Sciatic nerve (tissue), 2 donors: ENCODE measurements at regions not wholly inside any gene's neighbourhood (a gene's known extent, or its start where the extent isn't known, plus 50 kb on each side); places are given as distances from the start of the nearest gene placed in this dataset.
"Not testable (repeated sequence)": the region's sequence is repeated elsewhere in the genome, so short reads cannot be mapped to it uniquely, and the experiment has no call there.

ENCODE experiments used
- ATAC-seq: fragments of 200-7000 bp; cut with Tn5 transposase; one replicate; pipeline ENCODE4 v1.9.1; 2020; ENCODE audit warnings: mild to moderate bottlenecking, moderate library complexity
- DNase-seq: peaks from one replicate; pipeline ENCODE4 v3.0.0-alpha.2; 2020; ENCODE audit warnings: low spot score
- intact Hi-C: fragments of 100-400 bp; cut with DNase I; formaldehyde crosslinking; loops from one replicate; pipeline ENCODE4 v1.14.2; 2022
- donor health status: DM: no; HTN: no; CAD: no.
- donor health status: DM: no; HTN: no; CAD: no.

DNA sequence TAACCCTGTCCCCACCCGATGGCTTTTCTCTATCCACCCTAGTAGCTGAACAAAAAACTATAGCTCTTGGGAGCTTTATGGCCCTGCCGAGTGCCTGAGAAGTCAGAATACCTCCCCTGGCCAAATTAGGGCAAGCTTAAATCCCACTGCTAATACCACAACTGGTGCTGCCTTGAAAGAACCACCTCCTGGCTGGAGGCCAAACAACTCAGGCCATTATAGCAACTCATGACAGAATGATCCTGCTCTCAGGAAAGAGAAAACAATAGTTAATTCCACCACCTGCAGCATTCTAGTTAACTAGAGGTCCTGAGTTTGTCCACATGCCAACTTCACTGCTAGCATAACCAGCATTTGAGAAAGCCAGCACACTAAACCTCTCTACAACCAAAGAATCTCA, 123.2 kb downstream of the RTP4 start:
- intact Hi-C loops = no loop called here
- DNase-seq (no peak), ATAC-seq (no peak)

DNA sequence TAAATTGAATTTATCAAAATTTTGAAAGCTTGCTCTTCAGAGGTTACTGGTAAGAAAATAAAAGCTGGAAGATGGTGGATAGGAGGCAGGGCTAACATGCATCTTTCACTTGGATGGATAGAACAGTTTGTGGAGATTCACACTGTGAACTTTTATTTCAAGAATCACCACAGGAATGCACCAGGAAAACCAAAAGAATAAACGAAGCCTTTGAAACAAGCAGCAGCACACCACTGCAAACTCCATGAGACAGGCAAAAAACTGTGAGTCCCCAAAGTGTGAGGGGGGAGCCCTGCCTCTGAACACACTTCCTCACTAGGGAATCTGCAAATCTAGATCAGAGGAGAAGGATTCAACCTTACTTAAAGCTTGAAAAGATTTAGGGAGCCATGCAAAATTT, 122.2 kb downstream of the RTP4 start:
- DNase-seq (no peak), ATAC-seq (no peak)
- intact Hi-C loops = no loop called here

DNA sequence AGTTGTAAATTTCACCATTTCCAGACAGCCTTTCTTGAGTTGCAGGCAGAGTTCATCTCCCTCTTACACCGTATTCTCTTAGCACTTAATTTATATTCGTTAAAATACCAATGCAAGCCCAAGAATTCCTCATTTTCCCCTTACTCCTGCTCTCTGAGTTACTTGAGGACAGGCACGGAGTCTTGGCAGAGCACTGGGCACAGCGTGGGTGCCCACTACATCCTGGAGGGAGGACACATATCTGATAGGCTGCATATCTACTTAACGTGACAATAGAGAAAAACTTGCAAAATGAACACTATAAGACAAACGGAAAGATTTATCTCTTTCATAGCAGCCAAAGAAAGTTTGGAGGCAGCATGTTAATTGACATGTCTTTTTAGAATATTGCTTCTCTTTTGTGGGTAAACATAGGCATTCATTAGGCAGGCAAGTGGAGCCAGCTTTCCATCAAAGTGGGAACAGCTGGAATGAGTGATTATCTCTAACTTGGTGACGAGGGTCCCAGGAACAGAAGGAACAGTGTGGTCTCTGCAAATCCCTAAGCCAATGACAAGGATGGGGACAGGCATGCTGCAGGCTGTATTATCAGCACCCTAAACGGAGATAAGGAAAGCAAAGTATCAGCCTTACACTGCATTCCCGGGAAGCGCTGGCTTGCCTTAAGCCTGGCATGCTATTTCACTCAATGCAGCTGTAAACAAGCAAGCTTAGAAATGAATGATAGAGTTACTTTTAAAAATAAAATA, 116.5 kb downstream of the RTP4 start:
- ATAC-seq (no peak), DNase-seq (no peak)
- intact Hi-C loops = no loop called here

DNA sequence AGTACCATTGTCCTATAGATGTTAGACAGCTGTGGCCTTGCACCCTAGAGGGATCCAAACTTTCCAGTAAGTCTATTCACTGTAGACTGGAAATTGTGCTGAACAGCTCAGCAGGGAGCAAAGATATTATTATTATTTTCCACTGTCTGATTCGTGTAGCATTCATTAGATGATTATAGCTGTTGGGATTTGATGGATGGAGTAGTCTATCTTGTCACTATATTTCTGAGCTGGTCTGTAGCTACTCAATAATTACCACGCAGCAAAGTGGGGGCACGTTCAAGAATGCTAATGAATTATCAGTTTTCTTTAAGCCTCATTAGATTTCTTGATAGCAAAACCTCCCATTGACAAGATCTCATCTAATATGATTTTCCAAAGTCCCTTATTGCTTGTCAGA, 113.2 kb downstream of the RTP4 start:
- DNase-seq (no peak), ATAC-seq (no peak)
- intact Hi-C loops = no loop called here

DNA sequence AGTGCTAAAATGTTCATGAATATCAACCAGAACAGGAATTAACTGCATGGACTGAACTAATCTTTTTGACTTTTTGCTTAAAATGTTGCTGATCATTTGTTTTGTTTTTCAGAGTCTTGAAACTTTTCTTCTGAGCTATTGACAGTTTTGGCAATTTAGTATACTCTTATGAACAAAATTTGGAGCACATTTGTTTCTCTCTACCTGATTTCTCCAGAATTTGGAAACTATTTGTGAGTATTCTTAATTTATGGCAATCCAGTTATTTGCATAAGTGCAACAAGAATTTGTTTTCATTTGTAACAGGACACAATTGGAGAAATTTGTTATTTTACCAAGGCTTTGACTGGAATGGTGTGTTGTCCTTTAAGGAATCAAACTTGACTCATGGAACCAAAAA, 107.4 kb downstream of the RTP4 start:
- ATAC-seq, DNase-seq, intact Hi-C loops: not testable (repeated sequence)

DNA sequence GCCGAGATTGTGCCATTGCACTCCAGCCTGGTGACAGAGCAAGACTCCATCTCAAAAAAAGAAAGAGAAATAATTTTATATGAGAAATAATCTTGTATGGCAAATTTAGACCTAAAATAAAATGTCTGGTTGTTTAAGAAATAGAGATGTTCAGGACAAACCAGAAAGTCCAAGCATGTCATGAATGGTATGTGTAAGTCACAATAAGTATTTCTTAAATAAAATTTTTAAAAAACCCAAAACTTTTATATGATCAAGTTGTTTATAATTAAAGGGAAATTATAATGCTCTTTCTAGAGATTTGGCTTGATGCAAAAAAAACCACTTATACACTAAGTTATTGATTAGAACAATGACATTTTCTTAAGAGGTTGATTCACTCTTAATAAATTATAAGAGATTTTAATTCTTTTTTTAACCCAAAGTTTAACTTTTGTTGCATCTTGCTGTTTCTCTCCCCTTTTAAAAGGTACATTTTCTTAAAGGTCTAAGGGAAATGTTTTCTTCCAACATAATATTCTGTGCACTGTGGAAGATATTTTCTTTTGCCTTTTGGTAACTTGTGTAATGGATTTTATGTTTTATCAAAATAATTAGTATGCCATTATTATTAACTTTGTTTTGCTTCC, 105.7 kb downstream of the RTP4 start:
- DNase-seq (no peak), ATAC-seq (no peak)
- intact Hi-C loops = no loop called here

DNA sequence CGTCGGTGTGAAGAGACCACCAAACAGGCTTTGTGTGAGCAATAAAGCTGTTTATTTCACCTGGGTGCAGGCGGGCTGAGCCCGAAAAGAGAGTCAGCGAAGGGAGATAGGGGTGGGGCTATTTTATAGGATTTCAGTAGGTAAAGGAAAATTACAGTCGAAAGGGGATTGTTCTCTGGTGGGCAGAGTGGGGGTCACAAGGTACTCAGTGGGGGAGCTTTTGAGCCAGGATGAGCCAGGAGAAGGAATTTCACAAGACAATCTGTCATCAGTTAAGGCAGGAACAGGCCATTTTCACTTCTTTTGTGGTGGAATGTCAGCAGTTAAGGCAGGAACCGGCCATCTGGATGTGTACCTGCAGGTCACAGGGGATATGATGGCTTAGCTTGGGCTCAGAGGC, 98.1 kb downstream of the RTP4 start:
- DNase-seq, ATAC-seq, intact Hi-C loops: not testable (repeated sequence)

DNA sequence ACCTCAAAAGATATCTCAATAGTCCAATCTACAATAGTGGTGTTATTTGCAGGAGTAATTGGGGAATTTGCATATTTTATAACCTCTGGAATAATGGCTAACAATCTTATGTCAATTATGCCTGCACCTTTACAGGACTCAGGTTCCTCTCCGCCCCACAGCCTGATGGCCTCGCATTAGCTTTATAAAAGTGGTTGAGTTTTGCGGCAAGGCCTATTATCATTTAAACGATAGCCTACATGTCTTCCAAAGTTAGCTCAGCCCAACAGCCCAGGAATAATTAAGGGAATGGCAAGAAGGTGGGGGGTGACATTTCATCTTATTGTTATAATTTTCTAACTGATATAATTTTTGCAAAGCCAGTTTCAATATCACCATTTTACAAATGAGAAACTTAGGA, 97.3 kb downstream of the RTP4 start:
- no peak for DNase-seq
- intact Hi-C loops = no loop called here
- no peak for ATAC-seq

DNA sequence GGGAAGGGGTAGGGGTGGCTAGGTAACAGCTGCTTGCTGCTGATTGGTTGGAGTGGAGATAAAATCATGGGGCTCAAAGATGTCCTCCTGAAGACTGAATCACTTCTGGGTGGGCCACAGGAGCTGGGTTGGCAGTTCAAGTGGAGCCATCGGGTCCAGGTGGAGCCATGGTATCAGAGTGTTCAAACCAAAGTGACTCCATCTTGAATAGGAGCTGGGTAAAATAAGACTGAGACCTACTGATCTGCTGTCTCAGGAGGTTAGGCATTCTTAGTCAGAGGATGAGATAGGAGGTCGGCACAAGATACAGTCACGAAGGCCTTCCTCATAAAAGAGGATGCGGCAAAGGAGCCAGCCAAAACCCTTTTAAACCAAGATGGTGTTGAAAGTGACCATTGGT, 96.5 kb downstream of the RTP4 start:
- no peak for ATAC-seq
- intact Hi-C loops = no loop called here
- DNase-seq = no peak

DNA sequence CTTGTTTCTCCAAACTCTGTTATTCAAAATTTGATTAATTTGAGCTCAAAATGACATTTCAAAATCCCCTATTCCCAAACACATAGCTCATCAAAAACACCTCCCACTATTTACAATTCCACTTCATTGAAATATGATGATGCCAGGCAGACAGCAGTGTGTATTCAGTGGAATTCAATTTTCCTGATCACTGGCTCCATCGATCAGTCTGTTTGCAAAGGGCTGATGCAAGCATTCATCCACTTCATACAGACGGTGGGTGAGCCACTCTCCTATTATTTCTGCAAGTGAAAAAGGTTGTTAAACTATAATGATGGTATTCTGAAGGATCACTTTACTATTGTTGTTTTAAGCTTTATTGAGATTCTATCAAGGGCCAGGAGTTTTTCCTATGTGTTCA, 90.7 kb downstream of the RTP4 start:
- intact Hi-C loops = no loop called here
- ATAC-seq (no peak), DNase-seq (no peak)

DNA sequence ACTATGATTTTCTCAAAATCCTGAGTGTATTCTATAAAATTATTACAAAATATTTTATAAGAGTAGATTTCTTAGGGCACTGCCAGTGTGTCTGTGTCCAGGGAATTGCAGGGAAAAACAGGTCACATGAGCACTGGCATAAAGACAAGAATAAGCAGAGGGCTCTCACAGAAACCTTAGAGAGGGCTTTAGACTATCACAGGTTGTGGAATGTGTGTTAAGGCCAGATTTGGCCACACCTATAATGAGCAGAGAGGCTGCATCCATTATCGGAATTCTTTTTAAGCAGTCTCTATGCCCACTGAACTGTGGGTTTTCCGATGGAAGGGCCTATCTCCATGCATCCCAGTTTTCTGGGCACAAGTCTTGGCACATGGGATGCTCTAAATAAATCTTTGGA, 90.2 kb downstream of the RTP4 start:
- no peak for ATAC-seq
- intact Hi-C loops = no loop called here
- DNase-seq = no peak

DNA sequence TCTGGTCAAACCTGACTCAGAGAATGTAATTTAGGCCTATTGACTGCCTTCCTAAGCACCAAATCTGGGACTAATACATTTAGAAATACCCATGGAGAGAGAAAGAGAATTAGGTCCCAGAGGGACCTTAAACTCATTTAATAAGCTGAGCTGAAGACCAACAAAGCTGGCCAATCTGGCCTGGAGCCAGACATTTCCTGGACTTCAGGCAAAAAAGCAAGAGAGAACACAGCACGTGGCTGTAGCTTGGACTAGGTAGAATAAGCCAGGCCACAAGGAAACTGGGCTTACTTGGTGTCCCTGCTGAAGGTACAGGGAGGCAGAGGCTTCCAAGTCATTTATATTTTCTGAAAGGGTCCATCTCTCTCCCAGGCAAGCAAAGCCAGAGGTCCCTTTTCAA, 88.1 kb downstream of the RTP4 start:
- intact Hi-C loops = no loop called here
- peak; percentile 89 for ATAC-seq
- peak; percentile 83 for DNase-seq

DNA sequence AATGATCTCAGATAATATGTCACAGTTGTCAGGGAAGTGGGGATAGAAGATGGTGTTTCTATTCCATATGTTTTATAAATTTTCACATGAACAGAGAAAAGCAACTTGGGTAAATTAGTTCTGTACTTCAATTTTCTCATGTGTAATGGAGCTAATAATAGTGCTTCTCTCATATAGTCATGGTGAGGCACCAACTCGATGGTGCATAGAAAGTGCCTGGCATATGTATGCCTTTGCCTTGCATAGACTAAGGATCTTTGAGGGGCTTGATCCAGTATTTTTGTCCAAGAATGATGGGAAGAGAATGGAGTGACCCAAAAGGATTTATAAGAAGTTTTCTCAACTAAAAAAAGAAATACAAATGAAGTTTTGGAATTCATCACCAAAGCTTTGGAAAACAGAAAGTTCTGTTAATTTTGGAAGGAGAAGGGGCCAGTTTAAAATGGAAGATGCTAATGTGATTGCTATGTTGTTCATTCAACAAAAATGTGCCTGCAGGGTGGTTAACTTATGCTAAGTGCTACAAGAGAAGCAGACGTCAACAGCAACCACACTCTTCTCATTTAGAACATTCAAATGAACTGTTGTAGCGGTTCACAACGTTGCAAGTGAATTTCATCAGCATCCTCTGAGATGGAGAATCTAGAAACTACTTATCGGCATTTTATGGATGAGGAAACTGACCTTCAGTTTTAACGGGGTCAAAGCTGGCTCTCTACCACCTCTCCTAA, 86.1 kb downstream of the RTP4 start:
- intact Hi-C loops = no loop called here
- no peak for ATAC-seq
- no peak for DNase-seq

DNA sequence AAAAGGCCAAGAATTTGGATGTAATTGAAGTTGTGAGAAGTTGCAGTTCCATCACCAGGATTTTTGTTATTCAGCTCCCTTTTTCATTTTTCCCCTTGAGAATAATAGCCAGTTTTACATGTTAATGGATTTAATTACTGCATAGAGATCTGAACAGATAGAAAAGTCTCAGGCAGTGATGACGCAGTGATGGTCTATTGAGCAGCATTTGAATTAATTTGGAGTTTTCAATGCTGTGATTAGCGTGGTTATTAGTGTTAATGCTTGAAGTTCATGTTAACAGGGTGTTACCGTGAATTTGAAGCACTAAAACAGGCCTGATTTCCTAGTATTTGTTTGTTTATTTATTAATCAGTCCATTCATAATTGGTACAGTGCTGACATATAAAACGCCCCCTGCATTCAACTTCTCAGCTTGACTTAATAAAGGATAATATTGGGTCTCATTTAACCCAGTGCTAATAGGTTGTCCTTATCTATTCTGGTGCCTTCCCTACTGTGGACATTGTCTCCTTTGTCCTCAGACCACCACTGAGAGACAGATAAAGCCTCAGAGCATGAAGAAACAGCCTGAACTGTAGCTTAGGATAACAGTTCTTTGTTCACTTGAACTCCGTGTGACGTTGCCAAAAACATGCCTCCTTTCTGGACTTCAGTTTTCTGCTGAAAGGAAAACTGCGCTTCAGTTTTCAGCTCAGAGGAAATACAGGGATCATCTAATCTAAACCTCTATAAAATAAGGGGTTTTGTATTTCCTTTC, 82.4 kb downstream of the RTP4 start:
- intact Hi-C loops = no loop called here
- ATAC-seq (peak; percentile 81), DNase-seq (no peak)

DNA sequence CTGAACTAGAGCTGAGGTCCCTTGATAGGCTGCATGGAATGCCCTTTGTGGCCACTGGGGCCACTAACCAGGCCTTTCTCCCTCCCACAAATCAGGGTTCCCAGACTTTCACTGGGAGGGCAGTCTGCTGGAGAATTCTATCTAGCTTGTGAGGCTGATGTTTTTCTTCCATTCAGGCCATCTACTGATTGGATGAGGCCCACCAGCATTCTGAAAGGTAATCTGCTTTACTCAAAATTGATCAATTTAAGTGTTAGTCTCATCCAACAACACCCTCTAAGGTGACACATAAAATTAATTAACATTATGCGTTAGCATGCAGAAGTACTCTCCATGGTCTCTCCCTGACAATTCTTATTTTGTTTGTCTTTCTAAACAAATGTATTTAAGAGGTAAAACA, 80.5 kb downstream of the RTP4 start:
- no peak for DNase-seq
- intact Hi-C loops = no loop called here
- no peak for ATAC-seq

DNA sequence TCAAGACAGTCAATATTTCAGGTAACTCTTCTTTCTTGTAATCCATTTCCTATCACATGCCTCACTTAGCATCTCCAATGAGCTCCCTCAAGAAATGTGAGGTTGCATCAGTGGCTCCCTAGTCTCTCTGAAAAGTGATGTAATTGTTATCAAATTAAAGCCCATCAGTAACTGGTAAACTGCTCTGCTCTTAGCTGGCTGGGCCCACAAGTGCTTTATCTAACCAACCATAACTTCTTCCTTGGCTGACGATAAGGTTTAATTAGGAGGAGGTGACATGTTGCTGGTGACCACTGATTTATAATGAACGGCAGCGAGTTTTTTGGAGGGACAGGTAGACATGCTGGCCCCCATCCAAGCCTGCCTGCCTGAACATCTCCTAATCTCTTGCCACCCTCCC, 79.6 kb downstream of the RTP4 start:
- intact Hi-C loops = no loop called here
- no peak for ATAC-seq
- DNase-seq = no peak

DNA sequence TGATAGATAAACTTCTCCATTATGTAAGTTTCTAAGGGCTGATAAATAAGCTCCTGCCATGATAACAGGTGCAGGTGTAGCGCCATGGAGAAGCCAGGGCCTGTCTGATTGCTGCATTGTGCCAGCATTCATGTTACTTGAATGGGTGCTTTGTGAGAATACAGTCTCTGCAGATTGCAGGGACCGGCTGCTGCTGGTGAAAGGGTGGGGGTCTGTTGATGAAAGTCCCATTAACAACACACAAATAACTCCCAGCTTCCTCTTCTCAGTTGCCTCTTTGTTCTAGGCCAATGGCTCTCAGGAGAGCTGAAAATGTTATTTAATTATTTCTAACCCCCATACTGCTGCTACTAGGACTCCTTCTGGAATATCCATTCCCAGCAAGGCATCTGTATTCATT, 77.2 kb downstream of the RTP4 start:
- intact Hi-C loops = no loop called here
- peak; percentile 30 for ATAC-seq
- no peak for DNase-seq

DNA sequence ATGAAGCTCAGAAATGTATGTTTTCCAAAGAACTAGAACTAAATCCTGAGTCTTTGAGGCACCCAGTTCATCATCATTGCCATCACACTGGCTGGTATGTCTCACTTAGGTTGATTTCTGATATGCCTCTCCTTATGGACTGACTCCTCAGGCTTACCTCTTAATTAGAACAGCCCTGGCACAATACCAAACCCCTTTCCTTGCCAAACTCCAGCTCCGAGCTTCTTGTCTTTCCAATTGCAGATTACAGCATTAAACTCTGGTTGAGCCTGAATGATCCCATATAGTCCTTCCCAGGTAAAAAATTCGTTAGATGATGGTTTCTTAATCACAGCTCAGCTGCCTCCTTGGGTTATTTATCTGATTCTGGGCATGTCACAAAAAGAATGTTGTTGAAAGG, 66.3 kb downstream of the RTP4 start:
- intact Hi-C loops = no loop called here
- no peak for ATAC-seq
- no peak for DNase-seq

DNA sequence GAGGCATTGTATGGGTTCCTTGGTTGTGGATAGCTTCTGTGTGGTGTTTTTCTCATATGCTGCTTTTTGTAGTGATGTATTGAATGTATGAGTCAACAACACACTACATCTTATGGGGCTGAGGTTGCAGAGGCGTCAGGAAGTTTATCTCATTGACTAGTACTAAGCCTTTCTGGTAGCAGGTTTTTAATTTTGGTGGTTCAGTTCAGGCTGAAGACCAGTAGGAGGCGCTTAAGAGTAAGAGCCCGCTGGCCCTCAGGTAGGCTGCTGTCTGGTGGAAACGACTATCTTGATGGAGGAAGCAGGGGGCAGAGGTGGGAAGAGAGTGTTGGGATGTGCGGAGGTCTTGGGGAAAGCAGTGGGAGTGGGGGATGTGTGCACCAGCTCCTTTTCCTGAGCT, 62.4 kb downstream of the RTP4 start:
- intact Hi-C loops = no loop called here
- no peak for DNase-seq
- no peak for ATAC-seq
